ENCODE measurements at regions not wholly inside any gene's neighbourhood (a gene's known extent, or its start where the extent isn't known, plus 50 kb on each side); places are given as distances from the start of the nearest gene placed in this dataset.

DNA sequence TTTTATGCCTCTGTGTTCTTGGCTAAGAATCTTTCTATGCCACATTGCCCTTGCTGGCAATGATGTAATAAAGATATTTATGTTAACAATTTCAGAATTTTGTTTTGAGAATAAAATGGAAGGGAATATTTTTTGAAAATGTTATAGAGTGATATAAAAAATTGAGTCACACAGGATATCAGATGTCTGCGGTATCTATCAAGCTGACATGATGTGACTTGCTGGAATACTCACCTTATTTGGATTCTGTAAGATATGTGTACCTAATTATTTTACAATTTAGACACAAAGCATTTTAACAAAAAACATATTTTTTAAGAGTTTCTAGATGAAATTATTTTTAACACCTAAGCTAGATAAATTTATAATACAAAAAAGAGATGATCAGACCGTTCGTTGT lies 660.0 kb upstream of the B3GALT2 start:
- H3K36me3 ChIP-seq (ENCODE audit: low read depth): no peaks in the 10 kb centered on the region
- no peaks in the 10 kb centered on the region for H3K4me1 ChIP-seq (replicated peaks; ENCODE audit: insufficient read depth)
- H2AFZ ChIP-seq: no peak overlapping the region
- intact Hi-C loops (cut with micrococcal nuclease; ENCODE audit: unreplicated experiment): no loop called here
- no peak overlapping the region for H3K27ac ChIP-seq
- no peaks in the 10 kb centered on the region for H4K20me1 ChIP-seq (ENCODE audit: insufficient read depth)
- H3K79me2 ChIP-seq (ENCODE audit: low read depth): no peaks in the 10 kb centered on the region
- no peak overlapping the region for H3K4me2 ChIP-seq
- no peak for DNase-seq
- no peaks in the 10 kb centered on the region; the same call in 1 of the 2 replicates for H3K9me3 ChIP-seq (ENCODE audit: insufficient read depth, low read depth)
- no peak for TF ChIP-seq EZH2 (IDR thresholded peaks at IDR 0.05; ENCODE audit: low read depth)
- TF ChIP-seq, protein P1, sequence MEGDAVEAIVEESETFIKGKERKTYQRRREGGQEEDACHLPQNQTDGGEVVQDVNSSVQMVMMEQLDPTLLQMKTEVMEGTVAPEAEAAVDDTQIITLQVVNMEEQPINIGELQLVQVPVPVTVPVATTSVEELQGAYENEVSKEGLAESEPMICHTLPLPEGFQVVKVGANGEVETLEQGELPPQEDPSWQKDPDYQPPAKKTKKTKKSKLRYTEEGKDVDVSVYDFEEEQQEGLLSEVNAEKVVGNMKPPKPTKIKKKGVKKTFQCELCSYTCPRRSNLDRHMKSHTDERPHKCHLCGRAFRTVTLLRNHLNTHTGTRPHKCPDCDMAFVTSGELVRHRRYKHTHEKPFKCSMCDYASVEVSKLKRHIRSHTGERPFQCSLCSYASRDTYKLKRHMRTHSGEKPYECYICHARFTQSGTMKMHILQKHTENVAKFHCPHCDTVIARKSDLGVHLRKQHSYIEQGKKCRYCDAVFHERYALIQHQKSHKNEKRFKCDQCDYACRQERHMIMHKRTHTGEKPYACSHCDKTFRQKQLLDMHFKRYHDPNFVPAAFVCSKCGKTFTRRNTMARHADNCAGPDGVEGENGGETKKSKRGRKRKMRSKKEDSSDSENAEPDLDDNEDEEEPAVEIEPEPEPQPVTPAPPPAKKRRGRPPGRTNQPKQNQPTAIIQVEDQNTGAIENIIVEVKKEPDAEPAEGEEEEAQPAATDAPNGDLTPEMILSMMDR (conservative IDR thresholded peaks at IDR 0.05): no peak
- POLR2A ChIA-PET (ENCODE audit: unreplicated experiment): no interaction called here
- no peak overlapping the region for H3K4me3 ChIP-seq
- BruUV-seq (replicated peaks): no TSS peak
- no peaks in the 10 kb centered on the region for H3F3A ChIP-seq (ENCODE audit: insufficient read depth, low read depth)
- no peaks in the 10 kb centered on the region for H3K9me2 ChIP-seq (ENCODE audit: insufficient read depth)
- CTCF ChIA-PET: no interaction called here
- H3K27me3 ChIP-seq (ENCODE audit: insufficient read depth, low read depth): no peaks in the 10 kb centered on the region

DNA sequence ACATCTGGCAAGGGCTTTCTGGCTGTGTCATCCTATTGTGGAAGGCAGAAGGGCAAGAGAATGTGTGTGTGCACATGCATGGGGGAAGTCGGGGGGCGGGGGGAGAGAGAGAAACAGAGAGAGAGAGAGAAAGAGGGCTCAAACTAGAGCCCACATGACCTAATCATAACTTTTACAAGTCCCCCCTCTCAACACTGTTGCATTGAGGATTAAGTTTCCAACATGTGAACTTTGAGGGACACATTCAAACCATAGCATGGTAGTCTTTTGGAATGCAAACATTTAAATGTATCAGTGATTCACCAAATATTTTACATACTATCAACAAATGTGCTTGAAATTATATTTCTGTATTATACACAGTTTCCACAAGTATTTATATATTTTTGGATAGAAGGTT lies 655.4 kb upstream of the B3GALT2 start:
- TF ChIP-seq, protein P1 (conservative IDR thresholded peaks at IDR 0.05): no peak
- TF ChIP-seq EZH2 (IDR thresholded peaks at IDR 0.05; ENCODE audit: low read depth): no peak
- no peak overlapping the region for H3K4me2 ChIP-seq
- 0 out of 2 replicates have a peak, but pooled peaks cover 3% of the 10 kb centered on the region for H3K9me2 ChIP-seq (ENCODE audit: insufficient read depth)
- no peaks in the 10 kb centered on the region for H3K27me3 ChIP-seq (ENCODE audit: insufficient read depth, low read depth)
- no peak overlapping the region for H3K27ac ChIP-seq
- H3K9me3 ChIP-seq (ENCODE audit: insufficient read depth, low read depth): no peaks in the 10 kb centered on the region; the same call in 1 of the 2 replicates
- POLR2A ChIA-PET (ENCODE audit: unreplicated experiment): no interaction called here
- H3K79me2 ChIP-seq (ENCODE audit: low read depth): no peaks in the 10 kb centered on the region
- H3K4me3 ChIP-seq: no peak overlapping the region
- no peaks in the 10 kb centered on the region for H3K4me1 ChIP-seq (replicated peaks; ENCODE audit: insufficient read depth)
- intact Hi-C loops (cut with micrococcal nuclease; ENCODE audit: unreplicated experiment): no loop called here
- no peaks in the 10 kb centered on the region for H3K36me3 ChIP-seq (ENCODE audit: low read depth)
- no peaks in the 10 kb centered on the region for H3F3A ChIP-seq (ENCODE audit: insufficient read depth, low read depth)
- no peaks in the 10 kb centered on the region for H4K20me1 ChIP-seq (ENCODE audit: insufficient read depth)
- CTCF ChIA-PET: no interaction called here
- H2AFZ ChIP-seq: no peak overlapping the region
- DNase-seq: no peak
- no TSS peak for BruUV-seq (replicated peaks)

DNA sequence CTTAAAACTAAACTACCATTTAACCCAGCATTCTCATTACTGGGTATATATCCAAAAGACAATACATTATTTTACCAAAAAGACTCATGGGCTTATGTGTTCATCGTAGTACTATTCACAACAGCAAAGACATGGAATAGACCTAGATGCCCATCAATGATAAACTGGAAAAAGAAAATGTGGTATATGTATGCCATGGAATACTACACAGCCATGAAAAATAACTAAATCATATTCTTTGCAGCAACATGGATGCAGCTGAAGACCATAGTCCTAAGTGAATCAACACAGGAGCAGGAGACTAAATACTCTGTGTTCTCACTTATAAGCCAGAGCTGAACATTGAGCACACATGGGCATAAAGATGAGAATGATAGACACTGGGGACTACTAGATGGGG lies 645.1 kb upstream of the B3GALT2 start:
- Histone ChIP-seq H3K4me3 (no peak overlapping the region), H3K4me2 (no peak overlapping the region), H3K36me3 (ENCODE audit: low read depth) (no peaks in the 10 kb centered on the region), H4K20me1 (ENCODE audit: insufficient read depth) (no peaks in the 10 kb centered on the region), H3K27me3 (ENCODE audit: insufficient read depth, low read depth) (no peaks in the 10 kb centered on the region), H3K9me2 (ENCODE audit: insufficient read depth) (no peaks in the 10 kb centered on the region), H3K27ac (no peak overlapping the region), H2AFZ (no peak overlapping the region), H3F3A (ENCODE audit: insufficient read depth, low read depth) (no peaks in the 10 kb centered on the region), H3K79me2 (ENCODE audit: low read depth) (no peaks in the 10 kb centered on the region), H3K9me3 (ENCODE audit: insufficient read depth, low read depth) (0 out of 2 replicates have a peak, but pooled peaks cover 3% of the 10 kb centered on the region), H3K4me1 (replicated peaks; ENCODE audit: insufficient read depth) (no peaks in the 10 kb centered on the region)
- CTCF ChIA-PET: no interaction called here
- no peak for TF ChIP-seq EZH2 (IDR thresholded peaks at IDR 0.05; ENCODE audit: low read depth)
- TF ChIP-seq, protein P1 (conservative IDR thresholded peaks at IDR 0.05): no peak
- POLR2A ChIA-PET (ENCODE audit: unreplicated experiment): no interaction called here
- no peak for DNase-seq
- no TSS peak for BruUV-seq (replicated peaks)
- intact Hi-C loops (cut with micrococcal nuclease; ENCODE audit: unreplicated experiment): no loop called here

Measured in PC-9 (cell line).